VCaP (cell line): ENCODE measurements at regions not wholly inside any gene's neighbourhood (a gene's known extent, or its start where the extent isn't known, plus 50 kb on each side); places are given as distances from the start of the nearest gene placed in this dataset.

ENCODE experiments used
- H3K27ac ChIP-seq: fragments of 450-650 bp; 2 replicates; pipeline ENCODE4 v1.5.1; 2017
- CTCF ChIP-seq: fragments of 450-650 bp; conservative IDR thresholded peaks from 2 replicates; pipeline ENCODE4 v1.5.1; 2017; ENCODE audit warnings: mild to moderate bottlenecking, moderate library complexity

DNA sequence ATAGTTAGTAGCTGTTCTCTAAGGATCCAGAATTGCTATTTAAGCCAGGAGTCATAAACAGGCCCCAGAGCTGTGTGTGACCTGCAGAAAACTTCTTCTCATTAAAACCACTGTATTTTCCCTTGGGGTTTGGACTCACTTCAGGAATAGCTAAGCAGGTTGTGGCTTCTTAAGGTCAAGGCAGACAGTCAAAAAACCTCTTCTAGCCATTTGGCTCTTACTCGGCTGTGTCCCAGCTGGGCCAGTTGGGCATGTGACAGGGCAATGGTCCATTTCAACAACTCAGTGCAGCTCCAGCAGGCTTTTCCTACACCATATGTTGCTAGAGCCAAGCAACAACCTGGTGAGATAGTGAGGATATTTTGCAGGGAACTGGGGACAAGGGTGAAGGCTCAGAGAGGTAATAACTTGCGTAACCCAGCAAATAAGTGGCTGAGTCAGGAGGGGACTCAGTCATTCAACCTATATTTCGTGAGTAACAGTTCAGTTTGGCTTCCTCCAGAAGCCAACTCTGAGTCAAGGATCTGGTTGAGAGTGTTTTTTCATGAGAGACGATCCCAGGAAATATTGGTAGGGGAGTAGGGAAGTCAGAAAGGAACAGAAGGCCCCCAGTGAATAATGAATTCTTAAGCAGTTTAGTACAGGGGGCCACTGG lies 115.4 kb upstream of the PPP2R2B start:
- no peak for TF ChIP-seq CTCF
- H3K27ac ChIP-seq: no peak overlapping the region

DNA sequence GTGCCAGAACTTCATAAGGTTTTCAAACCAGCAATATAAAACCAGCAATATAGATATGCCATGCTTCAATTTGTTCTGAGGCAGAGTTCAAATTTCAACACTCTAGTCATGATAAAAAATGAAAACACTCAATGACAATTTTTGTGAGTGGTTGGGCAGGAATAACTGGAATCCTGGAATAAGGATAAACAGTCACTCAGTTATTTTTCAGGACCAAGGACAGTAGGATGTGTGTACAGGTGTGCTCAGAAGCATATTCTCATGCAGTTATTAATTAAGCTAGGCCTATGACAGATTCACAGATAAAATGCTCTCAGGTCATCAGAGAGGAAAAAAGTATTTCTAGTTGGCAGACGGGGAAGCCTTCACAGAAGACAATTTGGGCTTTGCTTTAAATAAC lies 117.3 kb upstream of the PPP2R2B start:
- TF ChIP-seq CTCF: no peak
- H3K27ac ChIP-seq: no peak overlapping the region

GRCh38 chr5:147015405-147015804 lies 136.8 kb upstream of the PPP2R2B start:
- TF ChIP-seq CTCF: no peak

DNA sequence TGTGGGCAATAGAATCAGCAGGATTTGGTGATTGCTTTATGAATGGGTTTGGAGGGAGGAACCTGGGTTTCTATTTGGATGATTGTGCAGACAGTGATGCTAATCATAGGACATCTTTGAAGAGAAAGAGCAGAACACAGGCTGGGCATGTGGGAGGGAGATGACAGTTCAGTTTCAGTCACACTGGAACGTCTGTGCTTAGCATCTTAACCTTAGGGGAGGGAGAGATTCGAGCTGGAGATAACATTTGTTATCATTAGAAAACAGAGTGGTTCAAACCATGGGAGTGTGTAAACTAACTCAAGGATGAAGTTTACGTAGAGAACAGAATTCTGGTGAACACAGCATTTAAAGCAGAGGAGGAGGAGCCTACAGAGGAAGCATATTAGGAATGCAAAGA lies 138.6 kb upstream of the PPP2R2B start:
- H3K27ac ChIP-seq: no peak overlapping the region
- TF ChIP-seq CTCF: no peak

More at GRCh38 chr5:147015405-147015804, 136.8 kb upstream of the PPP2R2B start:
- no peak overlapping the region for H3K27ac ChIP-seq

DNA sequence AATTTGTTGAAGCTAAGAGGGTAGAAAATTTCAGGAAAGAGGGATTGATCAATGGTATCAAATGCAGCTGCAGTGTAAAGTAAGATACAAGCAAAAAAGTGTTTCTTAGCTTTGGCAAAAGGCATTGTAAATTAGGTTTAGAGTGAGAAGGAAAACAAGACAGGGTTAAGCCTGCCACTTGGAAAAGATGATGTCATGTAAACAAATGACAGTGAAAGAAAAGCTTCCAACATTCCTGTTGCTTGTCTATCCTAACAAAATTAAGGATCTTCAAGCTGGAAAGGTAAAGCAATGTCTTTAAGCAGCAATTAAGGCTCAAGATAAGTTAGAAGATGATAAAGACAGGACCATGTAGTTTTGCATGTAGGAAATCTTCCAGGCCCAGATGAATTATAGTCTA lies 139.1 kb upstream of the PPP2R2B start:
- TF ChIP-seq CTCF: no peak
- no peak overlapping the region for H3K27ac ChIP-seq

- H3K27ac ChIP-seq: no peak overlapping the region
- no peak for TF ChIP-seq CTCF
These were observed 140.3 kb upstream of the PPP2R2B start for GRCh38 chr5:147018812-147019211.

GRCh38 chr5:147036691-147037245 lies 158.2 kb upstream of the PPP2R2B start:
- H3K27ac ChIP-seq: no peak overlapping the region
- TF ChIP-seq CTCF: no peak
